ENCODE measurements at regions not wholly inside any gene's neighbourhood (a gene's known extent, or its start where the extent isn't known, plus 50 kb on each side); places are given as distances from the start of the nearest gene placed in this dataset.
A peak's percentile ranks its signal among the peaks of the same experiment; 100 is the strongest.

DNA sequence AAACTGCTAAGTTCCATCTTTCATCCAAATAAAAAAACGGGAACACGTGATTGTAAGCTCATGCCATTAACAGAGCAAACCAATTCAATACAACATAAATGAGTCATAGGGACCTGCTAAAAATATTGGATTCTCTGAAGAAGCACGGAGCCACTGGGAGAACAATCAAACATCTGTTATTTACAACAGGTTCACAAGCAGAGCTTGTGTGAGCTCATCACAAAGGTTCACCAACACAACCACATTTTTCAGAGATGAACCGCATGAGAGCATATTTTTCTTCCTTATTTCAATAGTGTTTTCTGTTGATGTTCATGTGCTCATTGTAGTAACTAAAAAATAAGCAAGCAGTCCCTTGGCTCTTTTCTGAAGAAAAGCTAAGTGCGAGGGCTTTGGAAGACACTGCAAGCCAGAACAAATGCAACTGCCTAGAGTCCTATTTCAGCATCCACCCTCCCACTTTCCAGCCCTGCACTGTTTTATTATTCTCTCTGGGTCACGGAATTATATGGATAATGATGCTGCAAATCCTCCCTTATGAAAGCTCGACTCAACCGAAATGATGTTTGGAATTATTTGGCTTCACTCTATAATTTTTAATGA lies 545.8 kb downstream of the LIG4 start:
- H2AFZ ChIP-seq (ENCODE audit: low read depth, low read length, severe bottlenecking): no peak overlapping the region
- H3K9me2 ChIP-seq (replicated peaks; ENCODE audit: insufficient read depth, low read length): no peaks in the 10 kb centered on the region
- H3K4me2 ChIP-seq (ENCODE audit: low read depth, low read length, poor library complexity, severe bottlenecking): no peak overlapping the region
- H3K27ac ChIP-seq (ENCODE audit: low read depth, low read length): no peak overlapping the region
- no peaks in the 10 kb centered on the region for H3K79me2 ChIP-seq (ENCODE audit: insufficient read depth, low read length)
- H3K9me3 ChIP-seq (ENCODE audit: insufficient read depth, low read length): no peaks in the 10 kb centered on the region
- no peak overlapping the region for H3K9ac ChIP-seq (ENCODE audit: low read length)
- H3F3A ChIP-seq (ENCODE audit: insufficient read depth): no peaks in the 10 kb centered on the region
- no peaks in the 10 kb centered on the region for H4K20me1 ChIP-seq (ENCODE audit: low read depth, low read length)
- no peaks in the 10 kb centered on the region for H3K27me3 ChIP-seq (ENCODE audit: low read length)
- TF ChIP-seq EZH2phosphoT487 (conservative IDR thresholded peaks at IDR 0.05; ENCODE audit: low read length) (no peak), CTCF (IDR thresholded peaks at IDR 0.05; ENCODE audit: insufficient read depth, low read length, poor library complexity, severe bottlenecking) (no peak)
- no peaks in the 10 kb centered on the region for H3K36me3 ChIP-seq (ENCODE audit: low read length)
- H3K4me3 ChIP-seq (ENCODE audit: insufficient read depth, low read length, poor library complexity, severe bottlenecking): no peak overlapping the region

DNA sequence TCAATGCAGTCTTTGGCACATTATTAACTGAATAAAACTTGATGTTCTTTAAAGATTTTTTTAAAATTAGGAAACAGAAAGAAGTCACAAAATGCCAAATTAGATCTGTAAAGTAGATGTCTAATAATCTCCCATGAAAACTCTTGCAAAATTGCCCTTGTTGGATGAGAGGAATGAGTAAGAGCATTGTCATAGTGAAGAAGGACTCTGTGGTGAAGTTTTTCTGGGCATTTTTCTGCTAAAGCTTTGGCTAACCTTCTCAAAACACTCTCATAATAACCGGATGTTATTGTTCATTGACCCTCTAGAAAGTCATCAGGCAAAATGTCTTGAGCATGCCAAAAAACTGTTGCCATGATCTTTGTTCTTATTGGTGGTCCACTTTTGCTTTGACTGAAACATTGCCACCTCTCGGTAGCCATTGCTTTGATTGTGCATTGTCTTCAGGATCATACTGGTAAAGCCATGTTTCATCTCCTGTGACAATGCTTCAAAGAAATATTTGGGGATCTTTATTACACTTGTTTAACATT lies 549.3 kb downstream of the LIG4 start:
- no peak overlapping the region for H3K27ac ChIP-seq (ENCODE audit: low read depth, low read length)
- no peaks in the 10 kb centered on the region for H3K9me2 ChIP-seq (replicated peaks; ENCODE audit: insufficient read depth, low read length)
- no peaks in the 10 kb centered on the region for H3K79me2 ChIP-seq (ENCODE audit: insufficient read depth, low read length)
- H3K4me3 ChIP-seq (ENCODE audit: insufficient read depth, low read length, poor library complexity, severe bottlenecking): no peak overlapping the region
- H3K9me3 ChIP-seq (ENCODE audit: insufficient read depth, low read length): no peaks in the 10 kb centered on the region
- no peak overlapping the region for H3K9ac ChIP-seq (ENCODE audit: low read length)
- H3K27me3 ChIP-seq (ENCODE audit: low read length): no peaks in the 10 kb centered on the region
- H2AFZ ChIP-seq (ENCODE audit: low read depth, low read length, severe bottlenecking): no peak overlapping the region
- H4K20me1 ChIP-seq (ENCODE audit: low read depth, low read length): no peaks in the 10 kb centered on the region
- TF ChIP-seq EZH2phosphoT487 (conservative IDR thresholded peaks at IDR 0.05; ENCODE audit: low read length) (no peak), CTCF (IDR thresholded peaks at IDR 0.05; ENCODE audit: insufficient read depth, low read length, poor library complexity, severe bottlenecking) (no peak)
- no peak overlapping the region for H3K4me2 ChIP-seq (ENCODE audit: low read depth, low read length, poor library complexity, severe bottlenecking)
- H3K36me3 ChIP-seq (ENCODE audit: low read length): no peaks in the 10 kb centered on the region
- H3F3A ChIP-seq (ENCODE audit: insufficient read depth): no peaks in the 10 kb centered on the region

- H3K27me3 ChIP-seq (ENCODE audit: low read length): no peaks in the 10 kb centered on the region
- no peak overlapping the region for H3K27ac ChIP-seq (ENCODE audit: low read depth, low read length)
- H3F3A ChIP-seq (ENCODE audit: insufficient read depth): no peaks in the 10 kb centered on the region
- no peak overlapping the region for H2AFZ ChIP-seq (ENCODE audit: low read depth, low read length, severe bottlenecking)
- TF ChIP-seq EZH2phosphoT487 (conservative IDR thresholded peaks at IDR 0.05; ENCODE audit: low read length): no peak
- TF ChIP-seq CTCF (IDR thresholded peaks at IDR 0.05; ENCODE audit: insufficient read depth, low read length, poor library complexity, severe bottlenecking): peak; percentile 71
- H3K4me2 ChIP-seq (ENCODE audit: low read depth, low read length, poor library complexity, severe bottlenecking): no peak overlapping the region
- no peaks in the 10 kb centered on the region for H3K36me3 ChIP-seq (ENCODE audit: low read length)
- no peaks in the 10 kb centered on the region for H4K20me1 ChIP-seq (ENCODE audit: low read depth, low read length)
- no peaks in the 10 kb centered on the region for H3K79me2 ChIP-seq (ENCODE audit: insufficient read depth, low read length)
- H3K9me2 ChIP-seq (replicated peaks; ENCODE audit: insufficient read depth, low read length): no peaks in the 10 kb centered on the region
- H3K9me3 ChIP-seq (ENCODE audit: insufficient read depth, low read length): no peaks in the 10 kb centered on the region
- H3K4me3 ChIP-seq (ENCODE audit: insufficient read depth, low read length, poor library complexity, severe bottlenecking): no peak overlapping the region
- no peak overlapping the region for H3K9ac ChIP-seq (ENCODE audit: low read length)
Observed at GRCh38 chr13:107650081-107650701, 565.1 kb downstream of the LIG4 start.

Measured in SU-DHL-6 (cell line).